ENCODE measurements at regions not wholly inside any gene's neighbourhood (a gene's known extent, or its start where the extent isn't known, plus 50 kb on each side); places are given as distances from the start of the nearest gene placed in this dataset.

GRCh38 chr5:2096887-2097505, 214.3 kb upstream of the IRX4 start:
- TF ChIP-seq CTCF (IDR thresholded peaks at IDR 0.05 in 8 of 11, conservative IDR thresholded peaks at IDR 0.05 in 3 of 11) (no peak), POLR2A (IDR thresholded peaks at IDR 0.05) (no peak)

All from spleen (tissue), 7 donors.